ENCODE measurements at regions not wholly inside any gene's neighbourhood (a gene's known extent, or its start where the extent isn't known, plus 50 kb on each side); places are given as distances from the start of the nearest gene placed in this dataset.

DNA sequence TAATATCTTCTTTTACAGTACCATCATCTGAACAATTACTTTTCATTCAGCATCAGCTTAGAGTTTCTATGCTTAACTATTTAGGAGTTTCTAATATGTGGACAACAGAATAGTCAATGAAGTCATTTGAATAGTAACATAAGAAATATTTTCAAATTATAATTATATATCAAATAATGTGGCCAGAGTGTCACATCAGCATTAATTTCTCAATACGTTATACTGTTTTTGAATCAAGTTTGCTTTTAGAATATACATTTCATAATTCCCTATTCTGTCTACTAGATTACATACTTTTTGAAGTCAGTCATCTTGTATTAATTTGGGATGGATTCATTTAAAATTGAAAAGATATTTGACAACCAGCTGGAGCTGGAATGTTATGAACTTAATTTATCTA, 677.4 kb upstream of the PABPC4L start:
- TF ChIP-seq FOXM1 (IDR thresholded peaks at IDR 0.05; ENCODE audit: borderline replicate concordance), result no peak
- no peak for TF ChIP-seq FOXK2 (IDR thresholded peaks at IDR 0.05)
- no peak for TF ChIP-seq ELF4 (IDR thresholded peaks at IDR 0.05)
- TF ChIP-seq CTBP1 (IDR thresholded peaks at IDR 0.05; ENCODE audit: borderline replicate concordance), result no peak
- TF ChIP-seq, protein P1, sequence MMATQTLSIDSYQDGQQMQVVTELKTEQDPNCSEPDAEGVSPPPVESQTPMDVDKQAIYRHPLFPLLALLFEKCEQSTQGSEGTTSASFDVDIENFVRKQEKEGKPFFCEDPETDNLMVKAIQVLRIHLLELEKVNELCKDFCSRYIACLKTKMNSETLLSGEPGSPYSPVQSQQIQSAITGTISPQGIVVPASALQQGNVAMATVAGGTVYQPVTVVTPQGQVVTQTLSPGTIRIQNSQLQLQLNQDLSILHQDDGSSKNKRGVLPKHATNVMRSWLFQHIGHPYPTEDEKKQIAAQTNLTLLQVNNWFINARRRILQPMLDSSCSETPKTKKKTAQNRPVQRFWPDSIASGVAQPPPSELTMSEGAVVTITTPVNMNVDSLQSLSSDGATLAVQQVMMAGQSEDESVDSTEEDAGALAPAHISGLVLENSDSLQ (IDR thresholded peaks at IDR 0.05), result no peak
- no peak for TF ChIP-seq FOXA1 (IDR thresholded peaks at IDR 0.05)
- TF ChIP-seq BHLHE40 (IDR thresholded peaks at IDR 0.05; ENCODE audit: borderline replicate concordance), result no peak
- TF ChIP-seq SP1 (IDR thresholded peaks at IDR 0.05), result no peak
- TF ChIP-seq SUZ12 (IDR thresholded peaks at IDR 0.05), result no peak
- TF ChIP-seq ZNF384 (IDR thresholded peaks at IDR 0.05), result no peak
- no peak for TF ChIP-seq HDGF (IDR thresholded peaks at IDR 0.05; ENCODE audit: borderline replicate concordance)
